HG03342 (cell line): ENCODE measurements at regions not wholly inside any gene's neighbourhood (a gene's known extent, or its start where the extent isn't known, plus 50 kb on each side); places are given as distances from the start of the nearest gene placed in this dataset.

Experiments
- ATAC-seq: cut with Tn5 transposase; IDR thresholded peaks from one replicate; pipeline ENCODE4 v1.9.1; 2021; ENCODE audit warnings: mild to moderate bottlenecking, moderate library complexity; ENCODE audit not compliant: unreplicated experiment

GRCh38 chr2:150789376-150789905 is 302.0 kb upstream of the RND3 start:
- no peak for ATAC-seq

- ATAC-seq, result no peak
These were observed 301.1 kb upstream of the RND3 start for GRCh38 chr2:150788426-150789140.

GRCh38 chr2:150787353-150788093 is 300.1 kb upstream of the RND3 start:
- ATAC-seq, result no peak

DNA sequence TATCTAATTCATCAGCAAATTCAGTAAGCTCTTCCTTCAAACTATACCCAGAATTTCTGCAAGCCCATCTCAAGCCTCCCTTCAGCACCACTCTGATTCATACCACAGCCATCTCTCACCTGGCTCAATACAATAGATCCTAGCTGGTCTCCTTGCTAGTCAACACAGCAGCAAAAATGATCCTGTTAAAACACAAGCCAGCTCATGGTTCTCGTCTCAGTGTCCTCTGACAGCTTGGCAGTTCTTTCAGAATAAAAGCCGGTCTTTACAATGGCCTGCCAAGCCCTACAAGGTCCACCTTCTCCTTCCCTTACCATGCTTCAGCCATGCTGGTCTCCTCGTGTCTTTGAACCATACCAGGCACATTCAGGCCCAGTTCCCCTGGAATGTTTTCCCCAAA is 296.9 kb upstream of the RND3 start:
- ATAC-seq, result no peak

- no peak for ATAC-seq
These were observed 296.4 kb upstream of the RND3 start for GRCh38 chr2:150783896-150784295.

- no peak for ATAC-seq
These were observed 295.5 kb upstream of the RND3 start for GRCh38 chr2:150783015-150783414.

DNA sequence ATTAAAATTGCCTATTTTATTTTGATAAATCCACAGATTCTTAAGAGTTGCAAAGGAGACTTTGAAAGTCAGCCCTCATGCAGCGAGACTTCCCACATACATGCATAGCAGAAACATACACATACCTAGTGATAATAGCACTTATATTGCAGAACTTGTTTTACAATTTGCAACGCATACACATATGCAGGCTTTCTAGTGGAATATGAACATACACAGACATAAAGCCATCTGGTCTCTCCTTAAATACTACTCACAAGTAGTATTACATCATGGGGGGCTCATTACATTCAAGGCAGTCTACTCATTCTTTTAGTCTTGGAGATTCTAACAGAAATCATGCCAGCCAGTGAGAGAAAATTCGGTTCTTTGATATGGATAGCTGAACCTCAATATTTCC is 295.1 kb upstream of the RND3 start:
- ATAC-seq, result no peak

DNA sequence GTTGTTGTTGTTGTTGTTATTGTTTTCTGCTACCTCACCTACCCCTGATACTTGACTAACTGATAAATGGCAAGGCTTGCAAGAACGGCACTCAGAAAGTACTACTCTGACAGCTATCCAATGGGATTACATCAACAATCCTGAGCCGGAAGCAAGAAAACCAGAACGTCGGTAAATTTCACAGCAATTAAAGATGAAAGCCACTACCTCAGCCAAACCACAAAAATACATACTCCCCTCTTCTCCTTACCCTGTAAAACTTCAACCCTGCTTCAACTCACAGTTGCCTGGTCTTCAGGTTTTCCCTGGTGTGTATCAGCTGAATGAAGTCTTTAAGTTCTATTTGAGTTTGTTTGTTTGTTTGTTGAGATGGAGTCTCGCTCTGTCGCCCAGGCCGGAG is 293.7 kb upstream of the RND3 start:
- ATAC-seq, result no peak

- no peak for ATAC-seq
These were observed 291.4 kb upstream of the RND3 start for GRCh38 chr2:150778828-150779227.

DNA sequence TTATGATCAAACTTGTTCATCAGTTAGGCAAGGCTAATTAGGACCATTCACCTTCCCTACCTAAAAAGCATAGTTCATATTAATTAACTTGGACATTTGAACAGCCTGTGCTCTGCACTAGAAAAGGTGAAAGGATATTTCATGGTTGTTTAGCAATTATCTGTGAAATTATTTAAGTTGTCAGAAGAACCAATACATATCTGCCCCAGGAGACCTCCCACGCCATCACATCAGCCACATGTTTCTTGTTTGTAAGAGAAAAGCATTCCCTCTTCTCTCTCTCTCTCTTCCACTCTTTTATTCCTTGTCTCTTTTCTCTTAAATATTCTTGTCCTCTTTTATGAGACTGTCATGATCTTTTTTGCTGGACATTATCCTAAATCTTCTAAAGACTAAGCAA is 282.0 kb upstream of the RND3 start:
- ATAC-seq, result no peak

GRCh38 chr2:150767991-150768746 is 280.7 kb upstream of the RND3 start:
- ATAC-seq, result no peak

- no peak for ATAC-seq
These were observed 275.1 kb upstream of the RND3 start for GRCh38 chr2:150762571-150762970.

DNA sequence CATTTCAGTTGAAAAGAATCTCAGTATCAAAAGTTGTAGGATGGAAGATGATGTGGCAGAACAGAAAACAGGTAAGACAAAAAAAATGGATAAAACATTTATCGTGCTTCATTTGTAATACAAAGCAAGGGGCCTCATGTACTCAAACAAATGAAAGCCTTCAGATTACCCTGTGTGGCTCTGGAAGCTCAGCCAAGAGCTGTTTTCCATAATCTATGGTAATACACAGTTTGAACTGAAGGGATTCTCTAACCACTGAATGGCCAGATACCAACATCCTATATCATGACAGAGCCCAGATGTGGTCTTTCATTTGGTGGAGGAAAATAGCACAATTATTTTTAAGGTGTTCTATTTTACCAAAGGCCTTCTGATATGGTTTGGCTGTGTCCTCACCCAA is 272.1 kb upstream of the RND3 start:
- no peak for ATAC-seq

GRCh38 chr2:150759106-150759505 is 271.6 kb upstream of the RND3 start:
- ATAC-seq, result no peak

GRCh38 chr2:150752229-150752628 is 264.8 kb upstream of the RND3 start:
- ATAC-seq, result no peak

- no peak for ATAC-seq
These were observed 263.3 kb upstream of the RND3 start for GRCh38 chr2:150750720-150751119.

- ATAC-seq, result no peak
These were observed 254.6 kb upstream of the RND3 start for GRCh38 chr2:150742094-150742493.

- ATAC-seq, result no peak
These were observed 248.5 kb upstream of the RND3 start for GRCh38 chr2:150735894-150736498.

DNA sequence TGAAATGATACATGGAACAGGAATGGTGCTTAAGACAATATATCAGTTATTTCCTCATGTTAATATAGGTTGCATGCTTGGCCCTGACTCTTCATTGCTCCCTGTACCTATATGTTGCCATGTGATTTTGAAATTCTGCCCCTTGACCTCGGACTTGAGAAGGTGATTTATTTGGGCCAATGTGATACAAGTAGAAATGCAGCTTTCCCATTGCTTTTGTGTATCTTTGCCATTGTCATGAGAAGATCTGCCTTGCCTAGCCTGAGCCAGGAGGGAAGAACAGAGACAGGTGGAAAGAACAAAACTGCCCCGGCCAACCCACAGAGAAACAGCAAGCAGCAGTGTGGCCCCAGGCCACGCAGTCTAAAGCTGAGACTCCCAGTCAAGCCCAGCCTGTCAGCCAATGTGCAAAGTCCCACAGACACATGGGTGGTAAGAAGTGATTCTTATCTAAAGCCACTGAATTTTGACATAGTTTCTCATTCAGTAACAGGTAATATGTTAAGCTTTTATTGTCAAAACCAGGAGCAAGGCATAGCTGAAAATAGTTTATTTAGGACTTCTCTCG is 245.7 kb upstream of the RND3 start:
- ATAC-seq, result no peak

GRCh38 chr2:150732491-150732890 is 245.0 kb upstream of the RND3 start:
- ATAC-seq, result no peak

DNA sequence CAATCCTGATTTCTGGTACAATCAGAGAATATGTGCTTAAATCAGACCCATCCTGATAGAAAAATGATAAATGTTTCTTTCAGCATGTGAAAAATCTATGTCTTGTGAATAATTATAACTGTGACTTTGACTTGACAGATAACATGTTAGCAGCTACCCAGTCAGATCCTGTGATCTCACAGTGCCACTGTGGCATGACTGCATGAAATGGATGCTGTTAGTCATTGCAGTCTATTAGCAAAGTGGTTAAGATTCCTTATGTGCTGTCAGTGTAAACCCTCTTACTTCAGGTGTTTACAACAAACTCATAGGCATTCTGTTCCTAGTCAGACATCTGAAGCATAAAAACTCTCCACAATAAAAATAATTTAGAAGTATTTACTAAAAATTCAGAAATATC is 244.6 kb upstream of the RND3 start:
- peak; percentile 50 for ATAC-seq
